CD1c-positive myeloid dendritic cell (primary cell): ENCODE measurements at regions not wholly inside any gene's neighbourhood (a gene's known extent, or its start where the extent isn't known, plus 50 kb on each side); places are given as distances from the start of the nearest gene placed in this dataset.
A peak's percentile ranks its signal among the peaks of the same experiment; 100 is the strongest.
"Not testable (repeated sequence)": the region's sequence is repeated elsewhere in the genome, so short reads cannot be mapped to it uniquely, and the experiment has no call there.

ENCODE experiments used
- DNase-seq: peaks from one replicate; pipeline ENCODE4 v3.0.0-alpha.2; 2016; ENCODE audit errors: extremely low spot score

DNA sequence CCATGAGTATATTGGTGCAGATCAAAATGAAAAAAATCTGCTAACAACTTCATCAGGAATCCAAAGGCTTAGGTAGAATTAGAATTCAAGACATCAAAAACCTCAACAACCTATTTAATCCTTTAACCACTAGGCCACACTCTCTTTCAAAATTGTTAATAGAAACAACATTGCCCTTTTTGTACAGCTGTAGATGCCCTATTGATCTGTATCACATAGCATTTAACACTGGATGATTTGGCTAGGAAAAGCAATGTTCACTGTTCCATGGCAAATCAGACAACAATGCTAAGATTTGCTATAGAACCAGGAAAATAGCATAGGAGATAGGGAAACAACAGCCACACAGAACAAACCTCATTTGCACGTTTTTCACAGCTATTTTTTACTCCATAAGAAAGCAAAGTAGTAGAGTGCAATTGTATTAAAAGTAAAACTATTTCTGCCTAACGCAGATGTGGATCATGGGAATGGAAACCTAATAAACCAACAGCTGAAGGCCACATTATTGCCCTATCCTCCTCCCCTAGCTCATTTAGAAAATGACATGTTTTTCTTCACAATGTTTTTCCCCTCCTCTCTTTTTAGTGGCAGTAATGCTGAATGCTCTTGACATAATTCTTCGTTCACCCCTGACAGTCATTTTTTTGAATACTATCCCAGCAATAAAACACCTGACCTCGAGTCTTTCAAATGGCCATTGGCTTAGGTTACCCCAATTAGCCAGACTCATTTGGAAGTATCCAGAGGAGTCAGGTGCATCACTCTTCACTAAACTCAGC is 373.0 kb upstream of the CCNH start:
- DNase-seq: no peak

DNA sequence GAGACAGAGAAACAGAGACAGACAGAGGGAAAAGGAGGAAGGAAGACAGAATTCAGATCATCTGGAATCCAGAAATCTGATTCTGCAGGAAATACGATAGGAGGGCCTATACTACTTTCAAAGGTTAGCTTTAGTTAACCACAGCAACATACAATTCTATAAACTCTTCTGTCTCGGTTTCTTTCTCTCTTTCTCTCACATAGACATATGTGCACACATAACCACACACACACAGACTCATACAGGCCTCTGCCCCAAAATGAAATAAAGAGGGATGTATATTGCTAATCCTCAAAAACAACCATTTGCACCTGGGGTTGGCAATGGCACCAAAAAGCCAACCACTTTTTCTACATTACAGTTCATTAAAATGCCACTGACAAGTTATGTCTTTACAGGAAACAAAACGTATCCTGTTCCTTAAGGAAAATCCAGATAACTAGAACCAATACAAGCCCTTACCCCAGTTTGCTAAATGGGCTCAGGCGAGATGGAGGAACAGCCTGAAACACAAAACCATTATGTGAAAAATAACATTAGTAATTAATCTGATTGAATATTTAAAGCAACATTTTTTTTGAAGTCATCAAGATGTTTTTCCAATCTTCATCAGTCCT is 372.3 kb upstream of the CCNH start:
- DNase-seq: no peak

DNA sequence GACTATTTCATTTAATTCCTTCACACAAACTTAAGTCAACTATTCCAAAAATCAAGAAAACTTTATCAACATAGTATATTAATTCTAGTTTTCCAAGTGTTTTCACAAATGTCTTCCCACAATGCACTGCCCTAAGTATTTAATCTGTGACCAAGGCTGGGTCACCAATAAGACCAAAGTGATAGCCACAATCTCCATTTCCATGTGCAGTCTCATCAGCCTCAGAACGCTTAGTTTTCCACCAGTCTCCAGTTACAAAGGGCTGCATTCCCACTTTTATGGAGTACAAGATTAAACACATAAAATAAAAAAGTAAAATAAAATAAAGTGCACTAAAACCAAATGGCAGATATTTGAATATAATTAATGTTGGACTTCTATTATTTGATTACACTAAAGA is 371.6 kb upstream of the CCNH start:
- no peak for DNase-seq

DNA sequence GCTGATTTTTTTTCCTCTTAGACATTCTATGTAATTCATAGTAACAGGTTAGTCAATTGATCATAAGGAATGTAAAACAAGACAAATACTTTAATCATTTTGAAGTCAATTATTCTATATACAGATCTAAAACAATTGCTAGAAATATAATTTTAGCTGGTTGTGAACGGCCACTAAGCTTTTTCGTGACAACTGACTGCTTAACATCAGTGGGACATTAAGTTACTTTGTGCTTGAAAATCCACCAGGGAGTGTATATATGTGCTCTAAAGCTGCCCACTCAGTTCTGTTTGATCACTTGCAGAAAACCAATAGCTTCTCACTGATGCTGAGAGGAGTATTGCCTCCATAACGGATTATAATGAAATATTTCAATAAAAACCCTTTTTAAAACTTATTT is 370.2 kb upstream of the CCNH start:
- no peak for DNase-seq

DNA sequence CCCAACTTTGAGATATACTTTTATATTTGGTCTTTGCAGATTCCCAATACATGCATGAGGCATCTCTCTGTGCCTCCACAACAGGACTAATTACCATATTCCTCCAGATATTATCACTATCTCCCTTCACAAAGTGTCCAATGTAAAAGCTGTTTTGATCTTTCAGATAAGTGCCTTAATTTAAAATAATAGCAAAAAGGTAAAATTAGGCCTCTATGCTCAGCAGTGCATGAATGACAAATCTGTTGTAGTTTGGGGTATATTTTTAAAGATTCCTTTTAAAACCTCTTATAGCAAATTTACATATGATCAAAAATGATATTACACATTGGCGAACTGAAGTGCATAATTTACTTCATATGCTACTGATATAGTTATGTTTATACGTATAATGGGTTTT is 369.2 kb upstream of the CCNH start:
- no peak for DNase-seq

DNA sequence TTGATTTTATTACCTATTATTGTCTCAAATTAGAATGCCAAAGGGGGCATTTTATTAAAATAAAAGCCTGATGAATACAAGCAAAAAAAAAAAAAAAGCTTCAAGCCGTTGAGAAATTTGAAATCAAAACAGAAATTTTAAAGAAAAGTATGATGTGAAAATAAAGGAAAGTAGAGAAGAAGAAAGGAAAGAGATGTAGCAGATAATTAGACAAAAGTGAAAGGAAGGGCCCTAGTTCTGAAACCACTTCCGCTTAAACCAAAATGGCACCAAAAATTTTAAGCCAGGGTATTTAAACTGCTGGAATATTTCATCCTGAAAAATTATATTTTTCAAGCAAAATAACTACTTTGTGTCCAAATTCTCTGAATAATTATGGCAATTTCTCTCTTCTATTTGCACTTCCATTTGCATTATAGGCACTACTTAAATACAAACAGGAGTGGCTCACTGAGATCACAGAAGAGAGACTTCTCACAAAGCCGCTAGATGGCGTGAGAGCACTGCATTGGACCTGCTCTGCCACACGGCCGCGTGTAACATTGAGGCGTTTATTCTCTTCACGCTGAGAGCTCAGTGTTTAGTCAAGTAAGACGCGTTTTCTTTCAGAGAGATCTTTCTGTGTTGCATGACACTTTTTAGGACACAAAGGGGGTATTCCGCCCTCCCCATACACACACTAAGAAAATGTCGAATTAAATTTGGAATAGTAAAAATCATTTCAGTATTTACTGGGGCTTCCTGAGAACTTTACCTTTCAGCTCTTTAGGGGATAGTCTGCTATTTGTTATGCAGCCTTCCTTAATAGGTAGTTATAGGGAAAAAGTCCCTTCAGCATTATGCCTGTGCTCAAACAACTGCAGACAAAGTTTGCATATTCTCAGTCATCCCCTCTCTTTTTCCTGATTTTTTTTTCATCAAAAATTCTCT is 368.4 kb upstream of the CCNH start:
- DNase-seq: peak; percentile 85

DNA sequence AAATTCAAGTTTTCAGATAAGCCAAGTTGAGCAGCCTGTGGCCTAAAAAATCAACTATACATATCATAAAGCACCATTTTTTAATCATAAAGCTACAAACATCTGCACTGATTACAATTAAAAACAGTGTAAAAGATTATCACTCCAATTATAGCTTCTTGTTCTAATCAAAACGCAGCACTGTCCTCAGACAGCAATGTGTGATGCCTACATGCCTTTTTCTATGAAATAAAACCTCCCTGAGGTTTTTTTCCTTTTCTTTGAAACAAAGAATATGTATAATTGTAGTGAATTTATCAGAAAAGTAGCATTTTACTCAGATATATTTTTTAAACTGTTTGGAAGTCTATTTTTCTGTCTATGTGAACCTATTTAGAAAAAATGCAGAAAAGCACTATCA is 366.1 kb upstream of the CCNH start:
- DNase-seq: no peak

DNA sequence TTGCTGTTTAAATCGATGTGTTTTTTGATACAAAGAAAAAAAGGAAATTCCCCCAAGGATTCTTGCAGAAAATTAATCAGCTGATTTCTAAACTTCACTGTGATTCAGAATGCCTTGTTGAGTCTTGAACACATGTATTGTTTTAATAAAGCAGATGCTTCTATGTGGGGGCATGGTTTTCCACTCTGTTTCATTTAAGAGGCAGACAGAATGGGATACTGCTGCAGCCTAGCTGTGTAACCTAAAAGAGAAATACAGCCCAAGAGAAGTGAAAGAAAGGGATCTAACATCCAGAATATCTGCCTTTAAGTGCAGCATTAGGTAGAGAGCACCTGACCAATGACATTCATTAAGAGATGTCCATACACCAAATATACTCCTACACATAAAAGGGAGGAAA is 365.1 kb upstream of the CCNH start:
- DNase-seq: no peak

DNA sequence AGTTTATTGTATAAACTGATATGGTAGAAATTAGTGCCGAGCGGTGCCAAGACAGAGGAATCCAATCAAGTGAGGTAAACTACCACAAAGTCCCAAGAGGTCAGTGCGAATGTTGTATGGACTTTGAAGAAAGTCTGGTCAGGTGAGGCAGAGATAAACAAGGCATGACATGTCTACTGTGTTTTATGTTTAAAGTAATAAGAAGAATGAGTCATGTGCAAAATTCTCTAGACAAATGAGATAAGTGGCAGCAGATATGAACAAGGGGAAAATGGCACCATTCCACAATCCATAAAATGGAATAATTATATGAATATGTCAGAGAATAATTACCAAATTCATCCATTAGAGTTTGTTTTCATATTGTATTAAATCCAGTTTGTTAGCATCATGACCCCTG is 364.1 kb upstream of the CCNH start:
- no peak for DNase-seq

DNA sequence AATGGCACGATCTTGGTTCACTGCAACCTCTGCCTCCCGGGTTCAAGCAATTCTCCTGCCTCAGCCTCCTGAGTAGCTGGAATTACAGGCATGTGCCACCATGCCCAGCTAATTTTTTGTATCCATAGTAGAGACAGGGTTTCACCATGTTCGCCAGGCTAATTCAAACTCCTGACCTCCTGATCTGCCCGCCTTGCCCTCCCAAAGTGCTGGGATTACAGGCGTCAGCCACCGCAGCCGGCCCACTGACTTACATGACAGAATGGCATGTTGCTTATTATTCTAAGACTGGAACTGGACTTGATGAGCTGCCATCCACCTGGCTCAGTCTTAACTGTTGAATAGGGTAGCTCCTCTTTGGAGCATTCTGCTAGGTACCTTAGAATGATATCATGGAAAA is 363.6 kb upstream of the CCNH start:
- DNase-seq: not testable (repeated sequence)

DNA sequence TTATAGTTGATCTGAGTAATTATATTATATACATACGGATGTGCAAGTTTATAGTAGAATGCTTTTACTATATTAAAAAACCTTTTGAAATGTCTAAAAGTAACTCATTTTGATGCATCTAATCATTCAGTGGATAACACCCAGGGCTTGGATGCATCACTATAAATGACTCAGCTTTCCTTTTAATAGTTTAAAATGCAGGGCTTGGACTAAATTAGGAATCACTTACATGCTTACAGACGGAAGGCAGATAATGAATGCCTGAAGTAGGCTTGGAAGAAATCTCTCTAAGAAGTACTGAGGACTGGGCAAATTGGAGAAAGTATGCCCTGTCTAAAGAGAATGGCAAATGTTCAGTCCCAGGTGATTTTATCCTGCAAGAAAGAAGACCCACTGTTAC is 362.5 kb upstream of the CCNH start:
- DNase-seq: no peak

DNA sequence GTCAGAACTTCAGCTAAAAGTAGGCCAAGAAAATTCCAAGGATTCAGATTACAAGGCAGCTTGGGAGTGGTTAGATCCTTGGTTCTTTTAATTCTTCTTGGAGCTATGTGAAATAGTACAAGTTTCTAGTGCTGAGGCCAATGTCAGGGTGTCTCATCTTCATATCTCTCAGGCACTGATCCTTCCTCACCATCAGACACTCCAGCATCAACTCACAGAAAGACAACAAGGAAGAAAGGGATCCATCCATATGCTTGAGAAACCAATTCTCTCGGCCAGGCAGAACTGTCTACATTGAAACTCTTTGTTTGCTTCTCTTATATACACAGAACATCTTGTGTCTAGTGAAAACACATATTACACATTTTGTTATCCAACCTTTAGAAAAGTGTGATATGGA is 362.1 kb upstream of the CCNH start:
- no peak for DNase-seq

DNA sequence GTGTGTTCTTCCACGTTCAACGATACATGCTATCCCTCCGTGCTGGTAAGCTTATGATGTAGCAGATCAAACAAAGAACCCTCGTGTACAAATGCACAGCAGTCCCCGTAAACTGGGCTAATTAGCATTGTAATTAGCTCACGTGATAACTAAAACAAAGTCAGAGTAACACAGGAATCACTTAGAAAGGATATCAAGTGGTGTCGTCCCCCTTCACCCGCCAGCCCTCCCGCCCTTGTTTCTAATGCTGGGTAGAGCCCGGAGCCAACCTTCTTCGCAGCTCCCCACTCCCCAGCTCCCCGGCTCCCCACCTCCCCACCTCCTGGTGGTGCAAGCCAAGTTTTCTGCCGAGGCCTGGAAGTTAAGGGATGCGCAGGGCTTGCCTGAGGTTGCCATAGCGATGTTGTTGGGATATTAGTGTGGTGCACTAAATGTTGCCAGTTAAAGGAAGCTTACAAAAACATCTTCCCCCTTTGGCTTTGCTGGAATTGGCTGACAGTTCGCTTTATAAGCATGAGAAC is 357.9 kb upstream of the CCNH start:
- no peak for DNase-seq

DNA sequence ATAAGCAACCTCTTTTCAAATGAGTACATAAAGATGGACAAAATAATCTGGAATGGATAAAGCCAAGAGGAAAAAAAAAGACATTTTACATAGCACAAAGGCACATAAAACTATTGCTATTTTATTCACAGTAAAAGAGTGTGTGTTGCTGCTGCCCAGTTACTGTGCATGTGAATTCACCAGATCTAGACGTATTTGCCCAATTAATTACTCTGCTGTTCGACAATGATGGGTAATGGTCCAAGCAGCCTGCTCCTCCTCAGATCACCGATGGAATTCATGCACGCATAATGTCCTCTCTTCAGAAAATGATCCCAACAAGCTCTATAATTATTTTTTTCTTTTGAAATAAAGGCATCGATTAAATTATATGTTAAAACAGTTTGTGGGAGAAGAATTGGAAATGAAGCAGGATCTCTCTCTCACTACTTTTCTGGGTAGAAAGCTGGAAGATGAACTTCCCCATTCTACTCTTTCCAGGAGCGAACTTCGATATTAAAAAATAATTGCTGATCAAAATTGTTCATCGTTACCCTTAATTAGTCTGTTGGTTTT is 357.4 kb upstream of the CCNH start:
- no peak for DNase-seq

DNA sequence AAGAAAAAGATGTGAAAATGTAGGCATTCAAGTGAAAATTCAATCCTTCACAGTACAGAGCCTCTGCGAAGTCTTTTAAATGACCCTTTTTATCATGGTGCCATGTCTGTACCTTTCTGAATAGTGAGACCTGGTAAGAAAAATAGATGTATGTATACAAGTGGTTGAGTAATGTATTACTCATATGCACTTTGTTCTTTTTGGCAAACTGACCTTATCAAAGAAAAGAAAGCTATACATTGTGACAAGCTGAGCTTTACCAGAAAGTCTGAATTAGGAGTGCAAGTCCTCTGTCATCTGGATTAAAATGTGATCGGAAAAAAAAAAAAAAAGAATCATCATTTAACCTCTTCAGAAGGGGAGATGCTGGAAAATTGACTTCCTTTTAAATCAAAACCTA is 356.4 kb upstream of the CCNH start:
- DNase-seq: no peak

DNA sequence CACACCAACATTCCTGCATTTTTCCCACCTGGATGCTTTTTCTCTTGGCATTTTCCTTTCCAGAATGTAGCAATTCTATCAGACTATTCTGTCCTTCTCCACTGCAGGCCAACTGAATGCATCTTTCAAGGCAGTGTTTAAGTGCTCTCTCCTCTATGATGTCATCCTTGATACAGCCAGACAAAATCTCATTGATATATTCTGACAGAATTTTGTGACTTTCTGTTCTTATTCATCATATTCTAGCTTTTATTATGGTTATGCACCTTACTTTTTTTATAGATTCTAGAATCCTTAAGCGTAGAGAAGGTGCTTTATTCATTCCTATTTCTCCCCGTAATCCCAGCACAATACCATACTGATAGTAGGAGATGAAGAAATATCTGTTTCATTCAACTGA is 355.5 kb upstream of the CCNH start:
- DNase-seq: no peak

DNA sequence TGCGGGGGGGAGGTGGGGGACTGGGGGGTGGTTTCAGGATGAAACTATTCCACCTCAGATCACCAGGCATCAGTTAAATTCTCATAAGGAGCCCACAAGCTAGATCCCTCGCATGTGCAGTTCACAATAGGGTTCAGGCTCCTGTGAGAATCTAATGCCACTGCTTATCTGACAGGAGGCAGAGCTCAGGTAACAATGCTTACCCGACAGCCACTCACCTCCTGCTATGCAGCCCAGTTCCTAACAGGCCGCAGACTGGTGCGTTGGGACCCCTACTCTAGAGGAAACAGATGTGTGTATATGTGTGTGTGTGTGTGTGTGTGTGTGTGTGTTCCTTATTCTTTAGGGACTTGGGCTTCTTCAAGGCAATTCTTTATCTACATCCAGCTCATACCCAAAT is 352.3 kb upstream of the CCNH start:
- no peak for DNase-seq

DNA sequence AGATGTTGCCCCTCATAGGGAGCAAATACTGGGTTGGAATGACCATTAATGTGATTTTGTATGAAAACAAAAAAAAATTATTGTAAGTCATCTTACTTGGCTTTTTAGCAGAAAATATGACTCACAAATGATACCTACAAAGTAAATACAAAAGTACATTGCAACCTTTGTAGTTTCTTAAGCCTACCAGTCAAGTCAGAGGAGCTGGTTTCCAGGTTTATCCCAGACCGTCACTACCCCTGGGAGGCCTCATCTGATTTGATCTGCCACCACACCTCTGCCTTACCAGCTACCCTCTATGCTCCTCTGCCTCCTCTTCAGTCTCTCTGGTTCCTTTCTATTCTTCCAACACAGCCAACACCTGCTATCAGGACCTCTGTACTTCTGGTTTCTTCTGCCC is 349.9 kb upstream of the CCNH start:
- DNase-seq: no peak

DNA sequence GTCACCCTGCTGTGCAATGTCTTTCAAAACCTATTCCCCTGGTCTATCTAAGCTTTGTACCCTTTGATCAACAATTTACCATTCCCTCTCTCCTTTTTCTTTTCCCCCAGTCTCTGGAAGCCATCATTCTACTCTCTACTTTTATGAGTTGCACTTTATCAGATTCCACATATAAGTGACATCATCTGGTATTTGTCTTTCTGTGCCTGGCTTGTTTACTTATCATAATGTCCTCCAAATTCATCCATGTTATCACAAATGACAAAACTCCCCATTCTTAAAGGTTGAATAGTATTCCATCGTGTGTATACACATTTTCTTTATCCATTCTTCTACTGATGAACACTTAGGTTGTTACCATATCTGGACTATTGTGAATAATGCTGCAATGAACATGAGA is 344.2 kb upstream of the CCNH start:
- no peak for DNase-seq

DNA sequence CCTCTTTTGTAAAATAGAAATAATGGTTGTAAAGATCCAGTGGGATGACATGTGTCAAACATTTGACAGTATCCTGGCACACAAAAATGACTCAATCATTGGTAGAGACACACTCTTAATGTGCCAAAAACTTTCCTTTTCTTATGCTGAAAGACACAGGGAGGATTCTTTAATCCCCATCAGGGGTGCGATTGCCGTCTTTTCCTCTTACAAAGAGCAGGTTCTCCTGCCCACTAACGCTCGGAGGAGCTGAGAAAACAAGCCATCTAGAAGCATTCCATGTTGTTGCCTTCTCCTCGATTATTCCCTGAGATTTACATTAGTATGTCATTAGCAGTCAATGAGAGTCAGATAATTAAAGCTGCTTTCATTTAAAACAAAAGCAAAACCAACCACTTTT is 342.6 kb upstream of the CCNH start:
- DNase-seq: no peak

DNA sequence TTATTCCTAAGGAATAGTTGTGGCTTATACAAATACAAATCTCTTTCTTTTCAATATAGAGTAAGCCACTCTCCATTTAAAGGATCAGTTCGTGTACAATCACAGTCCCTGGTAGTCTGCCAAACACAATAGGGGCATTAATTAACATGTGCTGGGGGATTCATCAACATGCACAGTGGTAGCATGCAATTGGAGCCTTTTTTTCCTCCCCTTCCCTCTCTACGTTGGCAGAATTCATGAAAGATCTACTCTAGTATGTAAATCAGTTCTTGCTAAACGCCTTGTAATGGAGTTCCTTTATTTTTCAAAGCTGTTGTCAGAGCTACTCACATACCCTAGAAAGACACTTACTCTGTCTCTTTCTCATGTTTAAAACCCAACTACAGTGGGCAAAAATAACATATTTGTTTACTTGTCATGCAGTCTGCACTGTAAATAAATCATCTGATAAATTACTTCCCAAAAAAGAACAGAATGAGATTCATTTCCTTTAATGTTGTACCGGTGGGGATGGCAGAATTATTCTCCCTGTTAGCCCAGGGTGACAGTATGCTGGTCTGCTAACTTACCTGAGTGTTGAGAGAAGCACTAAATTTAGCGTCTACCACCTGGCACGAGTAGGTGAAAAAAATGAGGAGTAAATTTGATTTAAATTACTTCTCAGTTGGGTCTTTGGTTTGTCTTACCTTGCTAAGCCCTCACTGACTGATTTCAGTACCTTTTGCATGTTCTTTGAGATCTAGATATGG is 341.5 kb upstream of the CCNH start:
- DNase-seq: no peak

DNA sequence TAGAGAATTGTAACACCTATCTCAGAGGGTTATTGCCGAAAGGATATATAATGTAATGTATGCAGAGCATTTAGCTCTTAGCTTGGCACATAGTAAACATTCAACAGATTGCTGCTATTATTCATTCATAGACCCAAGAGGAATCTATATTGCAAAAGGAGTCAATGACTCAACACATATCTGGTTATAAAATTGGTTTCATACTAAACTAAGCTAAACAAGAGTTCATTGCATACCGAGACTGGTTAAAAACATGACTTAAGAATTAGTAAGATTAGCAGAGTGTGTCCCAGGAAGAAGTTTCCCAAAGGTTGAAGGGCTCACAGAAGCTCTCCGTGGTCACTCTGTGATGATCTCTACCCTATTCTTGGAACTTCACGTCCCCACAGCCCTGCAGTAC is 339.6 kb upstream of the CCNH start:
- DNase-seq: no peak
